ENCODE measurements at regions not wholly inside any gene's neighbourhood (a gene's known extent, or its start where the extent isn't known, plus 50 kb on each side); places are given as distances from the start of the nearest gene placed in this dataset.
"Not testable (repeated sequence)": the region's sequence is repeated elsewhere in the genome, so short reads cannot be mapped to it uniquely, and the experiment has no call there.

DNA sequence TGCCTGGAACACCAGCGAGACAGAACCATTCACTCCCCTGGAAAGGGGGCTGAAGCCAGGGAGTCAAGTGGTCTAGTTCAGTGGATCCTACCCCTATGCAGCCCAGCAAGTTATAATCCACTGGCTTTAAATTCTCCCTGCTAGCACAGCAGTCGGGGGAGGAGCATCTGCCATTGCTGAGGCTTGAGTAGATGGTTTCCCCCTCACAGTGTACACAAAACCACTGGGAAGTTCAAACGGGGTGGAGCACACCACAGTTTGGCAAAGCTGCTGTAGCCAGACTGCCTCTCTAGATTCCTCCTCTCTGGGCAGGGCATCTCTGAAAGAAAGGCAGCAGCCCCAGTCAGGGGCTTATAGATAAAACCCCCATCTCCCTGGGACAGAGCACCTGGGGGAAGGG is 88.4 kb upstream of the WDFY3 start:
- H3K36me3 ChIP-seq (ENCODE audit: insufficient read depth, low read length); H3K27ac ChIP-seq (ENCODE audit: low read depth, low read length); H2AFZ ChIP-seq (ENCODE audit: low read length, unreplicated experiment); H3K4me1 ChIP-seq (ENCODE audit: control insufficient read depth, insufficient read depth, low read length, unreplicated experiment); H3K4me3 ChIP-seq (ENCODE audit: low read depth, low read length); H3K79me2 ChIP-seq (ENCODE audit: control insufficient read depth, insufficient read depth, low read length, unreplicated experiment): not testable (repeated sequence)
- peaks cover 54% of the 10 kb centered on the region for H3K27me3 ChIP-seq (ENCODE audit: insufficient read depth, low read length)

DNA sequence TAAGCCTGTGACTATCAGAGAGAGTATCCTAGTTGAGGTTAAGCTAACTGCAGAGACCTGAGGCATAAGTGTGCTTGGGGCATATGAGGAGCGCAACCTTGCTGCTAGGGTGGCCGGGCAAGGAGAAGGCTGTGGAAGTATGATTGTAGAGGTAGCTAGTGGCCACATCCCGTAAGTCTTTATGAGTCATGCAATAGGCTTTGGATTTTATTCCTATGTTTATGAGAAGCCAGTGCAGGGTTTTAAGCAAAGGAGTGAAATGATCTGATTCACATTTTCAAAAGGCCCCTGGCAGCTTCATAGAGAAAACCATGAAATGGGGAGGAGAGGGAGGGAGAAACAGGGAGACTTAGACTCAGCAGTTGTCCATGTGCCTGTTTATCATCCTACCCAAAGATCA is 92.1 kb upstream of the WDFY3 start:
- H3K4me3 ChIP-seq (ENCODE audit: low read depth, low read length): no peak overlapping the region
- no peaks in the 10 kb centered on the region for H3K36me3 ChIP-seq (ENCODE audit: insufficient read depth, low read length)
- no peaks in the 10 kb centered on the region for H3K4me1 ChIP-seq (ENCODE audit: control insufficient read depth, insufficient read depth, low read length, unreplicated experiment)
- no peak overlapping the region for H2AFZ ChIP-seq (ENCODE audit: low read length, unreplicated experiment)
- no peak overlapping the region for H3K27ac ChIP-seq (ENCODE audit: low read depth, low read length)
- peaks cover 75% of the 10 kb centered on the region for H3K27me3 ChIP-seq (ENCODE audit: insufficient read depth, low read length)
- no peaks in the 10 kb centered on the region for H3K79me2 ChIP-seq (ENCODE audit: control insufficient read depth, insufficient read depth, low read length, unreplicated experiment)

DNA sequence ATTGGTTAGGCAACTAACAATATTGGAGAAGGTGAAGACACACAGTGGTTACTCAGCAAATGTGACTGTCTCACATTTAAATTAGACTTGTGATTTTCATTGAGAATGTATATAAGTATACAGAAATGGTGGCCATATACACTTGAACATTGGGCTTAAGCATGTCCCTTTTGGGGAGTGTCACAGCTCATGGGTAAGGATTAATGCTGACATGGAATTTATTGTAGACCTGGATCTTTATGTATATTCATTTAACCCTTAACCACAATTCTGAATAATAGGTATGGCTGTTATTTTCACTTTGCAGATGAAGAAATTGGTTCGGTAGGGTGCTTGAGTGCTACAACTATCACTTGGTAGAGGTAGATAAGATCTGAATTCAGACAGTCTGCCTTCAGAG is 95.5 kb upstream of the WDFY3 start:
- no peak overlapping the region for H3K27ac ChIP-seq (ENCODE audit: low read depth, low read length)
- no peaks in the 10 kb centered on the region for H3K36me3 ChIP-seq (ENCODE audit: insufficient read depth, low read length)
- H3K4me3 ChIP-seq (ENCODE audit: low read depth, low read length): no peak overlapping the region
- no peaks in the 10 kb centered on the region for H3K79me2 ChIP-seq (ENCODE audit: control insufficient read depth, insufficient read depth, low read length, unreplicated experiment)
- H3K27me3 ChIP-seq (ENCODE audit: insufficient read depth, low read length): peaks cover 48% of the 10 kb centered on the region
- H3K4me1 ChIP-seq (ENCODE audit: control insufficient read depth, insufficient read depth, low read length, unreplicated experiment): peaks cover 6% of the 10 kb centered on the region
- no peak overlapping the region for H2AFZ ChIP-seq (ENCODE audit: low read length, unreplicated experiment)

- peaks cover 9% of the 10 kb centered on the region for H3K4me1 ChIP-seq (ENCODE audit: control insufficient read depth, insufficient read depth, low read length, unreplicated experiment)
- H3K36me3 ChIP-seq (ENCODE audit: insufficient read depth, low read length): no peaks in the 10 kb centered on the region
- H3K27me3 ChIP-seq (ENCODE audit: insufficient read depth, low read length): peaks cover 43% of the 10 kb centered on the region
- H2AFZ ChIP-seq (ENCODE audit: low read length, unreplicated experiment): no peak overlapping the region
- no peaks in the 10 kb centered on the region for H3K79me2 ChIP-seq (ENCODE audit: control insufficient read depth, insufficient read depth, low read length, unreplicated experiment)
- H3K4me3 ChIP-seq (ENCODE audit: low read depth, low read length): no peak overlapping the region
- H3K27ac ChIP-seq (ENCODE audit: low read depth, low read length): no peak overlapping the region
Observed at GRCh38 chr4:85062466-85062865, 96.0 kb upstream of the WDFY3 start.

GRCh38 chr4:85067342-85067741 is 100.9 kb upstream of the WDFY3 start:
- Histone ChIP-seq H3K36me3 (ENCODE audit: insufficient read depth, low read length) (no peaks in the 10 kb centered on the region), H3K4me1 (ENCODE audit: control insufficient read depth, insufficient read depth, low read length, unreplicated experiment) (peaks cover 13% of the 10 kb centered on the region), H2AFZ (ENCODE audit: low read length, unreplicated experiment) (no peak overlapping the region), H3K79me2 (ENCODE audit: control insufficient read depth, insufficient read depth, low read length, unreplicated experiment) (no peaks in the 10 kb centered on the region), H3K27ac (ENCODE audit: low read depth, low read length) (peak overlapping the region; percentile 35; the same call in 1 of the 2 replicates), H3K4me3 (ENCODE audit: low read depth, low read length) (no peak overlapping the region), H3K27me3 (ENCODE audit: insufficient read depth, low read length) (0 out of 2 replicates have a peak, but pooled peaks cover 7% of the 10 kb centered on the region)

- Histone ChIP-seq H3K79me2 (ENCODE audit: control insufficient read depth, insufficient read depth, low read length, unreplicated experiment) (no peaks in the 10 kb centered on the region), H3K27me3 (ENCODE audit: insufficient read depth, low read length) (no peaks in the 10 kb centered on the region), H3K36me3 (ENCODE audit: insufficient read depth, low read length) (no peaks in the 10 kb centered on the region), H3K27ac (ENCODE audit: low read depth, low read length) (no peak overlapping the region), H2AFZ (ENCODE audit: low read length, unreplicated experiment) (no peak overlapping the region), H3K4me3 (ENCODE audit: low read depth, low read length) (no peak overlapping the region), H3K4me1 (ENCODE audit: control insufficient read depth, insufficient read depth, low read length, unreplicated experiment) (no peaks in the 10 kb centered on the region)
Observed at GRCh38 chr4:85078016-85078415, 111.5 kb upstream of the WDFY3 start.

GRCh38 chr4:85081196-85081595 is 114.7 kb upstream of the WDFY3 start:
- no peaks in the 10 kb centered on the region for H3K79me2 ChIP-seq (ENCODE audit: control insufficient read depth, insufficient read depth, low read length, unreplicated experiment)

GRCh38 chr4:85084371-85085094 is 118.0 kb upstream of the WDFY3 start:
- no peaks in the 10 kb centered on the region for H3K27me3 ChIP-seq (ENCODE audit: insufficient read depth, low read length)
- H2AFZ ChIP-seq (ENCODE audit: low read length, unreplicated experiment): peak overlapping the region; percentile 18
- no peaks in the 10 kb centered on the region for H3K79me2 ChIP-seq (ENCODE audit: control insufficient read depth, insufficient read depth, low read length, unreplicated experiment)
- H3K4me3 ChIP-seq (ENCODE audit: low read depth, low read length): peak overlapping the region; percentile 9; the same call in 1 of the 2 replicates
- H3K4me1 ChIP-seq (ENCODE audit: control insufficient read depth, insufficient read depth, low read length, unreplicated experiment): no peaks in the 10 kb centered on the region
- no peaks in the 10 kb centered on the region for H3K36me3 ChIP-seq (ENCODE audit: insufficient read depth, low read length)
- no peak overlapping the region for H3K27ac ChIP-seq (ENCODE audit: low read depth, low read length)

More at GRCh38 chr4:85081196-85081595, 114.7 kb upstream of the WDFY3 start:
- Histone ChIP-seq H3K27ac (ENCODE audit: low read depth, low read length) (no peak overlapping the region), H3K27me3 (ENCODE audit: insufficient read depth, low read length) (no peaks in the 10 kb centered on the region), H3K36me3 (ENCODE audit: insufficient read depth, low read length) (no peaks in the 10 kb centered on the region), H3K4me3 (ENCODE audit: low read depth, low read length) (no peak overlapping the region), H2AFZ (ENCODE audit: low read length, unreplicated experiment) (no peak overlapping the region), H3K4me1 (ENCODE audit: control insufficient read depth, insufficient read depth, low read length, unreplicated experiment) (no peaks in the 10 kb centered on the region)

DNA sequence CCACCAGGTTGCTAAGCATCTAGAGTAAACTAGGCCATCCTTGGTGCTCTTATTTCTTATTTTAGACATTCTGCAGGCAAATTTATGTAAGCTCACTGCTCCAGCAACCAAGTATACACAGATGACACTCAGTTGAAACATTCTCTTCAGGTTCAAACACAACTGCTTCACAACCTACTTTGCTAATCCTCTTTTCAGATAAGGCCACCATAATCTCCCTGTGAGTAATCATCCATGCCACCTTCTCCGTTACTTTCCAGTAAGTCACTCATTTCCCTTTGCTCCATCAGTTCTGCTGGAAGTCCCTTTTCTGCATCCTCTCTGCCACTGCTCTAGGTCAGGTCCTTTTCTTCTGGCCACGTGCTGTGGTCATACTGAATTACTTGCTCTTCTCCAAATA is 120.2 kb upstream of the WDFY3 start:
- Histone ChIP-seq H3K36me3 (ENCODE audit: insufficient read depth, low read length) (no peaks in the 10 kb centered on the region), H3K27me3 (ENCODE audit: insufficient read depth, low read length) (no peaks in the 10 kb centered on the region), H3K27ac (ENCODE audit: low read depth, low read length) (no peak overlapping the region), H2AFZ (ENCODE audit: low read length, unreplicated experiment) (no peak overlapping the region), H3K4me1 (ENCODE audit: control insufficient read depth, insufficient read depth, low read length, unreplicated experiment) (no peaks in the 10 kb centered on the region), H3K79me2 (ENCODE audit: control insufficient read depth, insufficient read depth, low read length, unreplicated experiment) (no peaks in the 10 kb centered on the region), H3K4me3 (ENCODE audit: low read depth, low read length) (no peak overlapping the region)

- H3K79me2 ChIP-seq (ENCODE audit: control insufficient read depth, insufficient read depth, low read length, unreplicated experiment): no peaks in the 10 kb centered on the region
- no peaks in the 10 kb centered on the region for H3K36me3 ChIP-seq (ENCODE audit: insufficient read depth, low read length)
- no peaks in the 10 kb centered on the region for H3K4me1 ChIP-seq (ENCODE audit: control insufficient read depth, insufficient read depth, low read length, unreplicated experiment)
- H3K27me3 ChIP-seq (ENCODE audit: insufficient read depth, low read length): no peaks in the 10 kb centered on the region
- H3K27ac ChIP-seq (ENCODE audit: low read depth, low read length): no peak overlapping the region
- no peak overlapping the region for H3K4me3 ChIP-seq (ENCODE audit: low read depth, low read length)
- H2AFZ ChIP-seq (ENCODE audit: low read length, unreplicated experiment): no peak overlapping the region
Observed at GRCh38 chr4:85092536-85092935, 126.0 kb upstream of the WDFY3 start.

DNA sequence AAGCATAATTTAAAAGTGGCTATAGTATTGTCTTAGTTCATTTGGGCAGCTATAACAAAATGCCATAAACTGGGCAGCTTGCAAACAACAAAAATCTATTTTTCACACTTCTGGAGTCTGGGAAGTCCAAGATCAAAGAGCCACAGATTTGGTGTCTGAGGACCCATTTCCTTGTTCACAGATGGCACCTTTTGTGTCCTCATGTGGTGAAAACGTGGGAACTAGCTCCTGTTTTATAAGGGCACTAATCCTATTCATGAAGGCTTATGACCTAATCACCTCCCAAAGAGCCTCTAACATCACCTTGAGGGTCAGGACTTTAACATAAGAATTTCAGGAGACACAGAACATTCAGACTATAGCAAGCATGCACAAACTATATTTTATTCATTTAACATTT is 126.5 kb upstream of the WDFY3 start:
- Histone ChIP-seq H3K79me2 (ENCODE audit: control insufficient read depth, insufficient read depth, low read length, unreplicated experiment) (no peaks in the 10 kb centered on the region), H3K4me1 (ENCODE audit: control insufficient read depth, insufficient read depth, low read length, unreplicated experiment) (no peaks in the 10 kb centered on the region), H3K27ac (ENCODE audit: low read depth, low read length) (no peak overlapping the region), H3K27me3 (ENCODE audit: insufficient read depth, low read length) (no peaks in the 10 kb centered on the region), H2AFZ (ENCODE audit: low read length, unreplicated experiment) (no peak overlapping the region), H3K4me3 (ENCODE audit: low read depth, low read length) (no peak overlapping the region), H3K36me3 (ENCODE audit: insufficient read depth, low read length) (no peaks in the 10 kb centered on the region)
